K562 (cell line): ENCODE measurements at regions not wholly inside any gene's neighbourhood (a gene's known extent, or its start where the extent isn't known, plus 50 kb on each side); places are given as distances from the start of the nearest gene placed in this dataset.

ENCODE experiments used
- ATAC-seq: fragments of 200-7000 bp; cut with Tn5 transposase; 3 replicates; pipeline ENCODE4 v1.9.1; 2020; ENCODE audit warnings: moderate library complexity
- BruUV-seq: library from RNA; stranded (reverse); fragments of 400-500 nt; replicated peaks from 2 replicates; lab custom pipeline; 2021; lab: Mats Ljungman, UMichigan
- CTCF ChIA-PET: fragments of 300-600 bp; formaldehyde crosslinking; extraction: SDS; loops from one replicate; lab custom pipeline; 2021; ENCODE audit warnings: low intra/inter-chr PET ratio; lab: Yijun Ruan, JAX
- POLR2A ChIA-PET: fragments of 300-600, 350-650 bp; sonication (Branson Sonifier 250); formaldehyde crosslinking; extraction: SDS; loops from one replicate; lab custom pipeline; 2021; ENCODE audit warnings: antibody characterized with exemption, inconsistent platforms; lab: Yijun Ruan, JAX
- DNase-seq, 4 experiments: peaks; one replicate each; pipeline versions ENCODE4 v3.0.0 to v3.0.0-alpha.2; 2011 to 2018; ENCODE audit warnings: low spot score in 3 of 4, mixed read lengths in 3 of 4; ENCODE audit errors: extremely low read depth in 1 of 4
- FAIRE-seq: peaks from 2 replicates; lab custom pipeline; 2011; peaks lifted over from hg19 to GRCh38; lab: Jason Lieb, UNC
- H2AFZ ChIP-seq: 2 replicates; pipeline ENCODE4 v1.6.0; 2011; ENCODE audit warnings: low read depth, low read length, control low read depth, inconsistent platforms
- H3K27ac ChIP-seq: fragments of 200-600 bp; 3 replicates; pipeline ENCODE4 v1.8.0; 2011; ENCODE audit warnings: low read depth, mild to moderate bottlenecking, control low read depth, inconsistent platforms, low read length, moderate library complexity, mixed read lengths; ENCODE audit errors: extremely low read depth
- H3K27me3 ChIP-seq, 2 experiments: fragments of 300-600 bp in 1 of 2; 2 replicates in 1 of 2; 3 replicates in 1 of 2; pipeline versions ENCODE4 v1.6.0 to v1.8.0; 2011; ENCODE audit warnings: inconsistent platforms in 2 of 2, low read length in 2 of 2, mild to moderate bottlenecking in 1 of 2, mixed read lengths in 1 of 2, moderate library complexity in 1 of 2; ENCODE audit not compliant: control insufficient read depth in 2 of 2, insufficient read depth in 2 of 2
- H3K36me3 ChIP-seq: fragments of 300-600 bp; 3 replicates; pipeline ENCODE4 v1.8.0; 2011; ENCODE audit warnings: mild to moderate bottlenecking, low read length, inconsistent platforms; ENCODE audit not compliant: control insufficient read depth, insufficient read depth
- H3K4me1 ChIP-seq, 2 experiments: fragments of 200-600 bp in 1 of 2; replicated peaks in 1 of 2; 2 replicates in 1 of 2; 3 replicates in 1 of 2; pipeline versions ENCODE4 v1.5.1 to v1.8.0; 2011; ENCODE audit warnings: inconsistent platforms in 2 of 2, low read length in 2 of 2, mild to moderate bottlenecking in 1 of 2, mixed read lengths in 1 of 2, moderate library complexity in 1 of 2; ENCODE audit not compliant: control insufficient read depth in 2 of 2, insufficient read depth in 2 of 2
- H3K4me2 ChIP-seq: 2 replicates; pipeline ENCODE4 v1.6.1; 2011; ENCODE audit warnings: low read length, control low read depth, inconsistent platforms, mixed read lengths; ENCODE audit not compliant: insufficient read depth
- H3K4me3 ChIP-seq: fragments of 200-600 bp; sonication (generic), shearing (Covaris generic); 2 replicates; pipeline ENCODE4 v1.5.1; 2016; ENCODE audit warnings: control low read depth, inconsistent platforms
- H3K79me2 ChIP-seq: fragments of 200-600 bp; 3 replicates; pipeline ENCODE4 v1.8.0; 2011; ENCODE audit warnings: low read length, inconsistent platforms; ENCODE audit not compliant: control insufficient read depth, insufficient read depth
- H3K9ac ChIP-seq, 2 experiments: 2 replicates each; pipeline versions ENCODE4 v1.6.0 to v1.6.1; 2011; ENCODE audit warnings: low read depth in 2 of 2, low read length in 2 of 2, control low read depth in 1 of 2, inconsistent platforms in 1 of 2, mild to moderate bottlenecking in 1 of 2, mixed read lengths in 1 of 2; ENCODE audit not compliant: insufficient read depth in 1 of 2
- H3K9me1 ChIP-seq: one replicate; pipeline ENCODE4 v1.6.0; 2011; ENCODE audit warnings: inconsistent platforms, mild to moderate bottlenecking, low read length, moderate library complexity; ENCODE audit not compliant: control insufficient read depth, insufficient read depth
- H3K9me3 ChIP-seq: replicated peaks from 2 replicates; pipeline ENCODE4 v1.5.1; 2011; ENCODE audit warnings: low read depth, low read length, inconsistent platforms; ENCODE audit not compliant: control insufficient read depth, insufficient read depth
- H4K20me1 ChIP-seq: replicated peaks from 2 replicates; pipeline ENCODE4 v1.6.1; 2011; ENCODE audit warnings: low read length, inconsistent platforms, mixed read lengths; ENCODE audit not compliant: control insufficient read depth, insufficient read depth
- CSDE1 ChIP-seq, 2 experiments: fragments of 450-650 bp; IDR thresholded peaks; 2 replicates each; pipeline ENCODE4 v1.6.1; 2016; ENCODE audit warnings: mild to moderate bottlenecking in 1 of 2
- EHMT2 ChIP-seq: fragments of 450-650 bp; IDR thresholded peaks from 2 replicates; pipeline ENCODE4 v1.6.1; 2018; ENCODE audit warnings: antibody characterized with exemption
- ETS1 ChIP-seq: conservative IDR thresholded peaks from 2 replicates; pipeline ENCODE4 v1.6.1; 2011; ENCODE audit warnings: low read depth, mild to moderate bottlenecking, low read length; ENCODE audit not compliant: control insufficient read depth
- FOXA1 ChIP-seq: fragments of 450-650 bp; IDR thresholded peaks from 2 replicates; pipeline ENCODE4 v1.6.1; 2016; ENCODE audit warnings: mild to moderate bottlenecking, borderline replicate concordance
- MCM5 ChIP-seq: fragments of 450-650 bp; IDR thresholded peaks from 2 replicates; pipeline ENCODE4 v1.6.1; 2016; ENCODE audit warnings: low read depth
- THRB ChIP-seq: fragments of 450-650 bp; formaldehyde crosslinking; conservative IDR thresholded peaks from 2 replicates; pipeline ENCODE4 v1.4.0; 2022; ENCODE audit warnings: mild to moderate bottlenecking, missing genetic modification characterization
- TRIM24 ChIP-seq, 2 experiments: fragments of 450-650 bp; IDR thresholded peaks; 2 replicates each; pipeline ENCODE4 v1.6.1; 2016
- TRIM28 ChIP-seq: fragments of 450-650 bp; IDR thresholded peaks from 2 replicates; pipeline ENCODE4 v1.6.1; 2017
- ZC3H8 ChIP-seq: fragments of 450-650 bp; IDR thresholded peaks from 2 replicates; pipeline ENCODE4 v1.6.1; 2017
- ZNF699 ChIP-seq: fragments of 250-450 bp; sonication (Bioruptor Pico); IDR thresholded peaks from 2 replicates; pipeline ENCODE4 v1.8.0; 2021; ENCODE audit warnings: mild to moderate bottlenecking, moderate library complexity; ENCODE audit not compliant: insufficient replicate concordance
- WGBS: fragments of 100-300 bp; shearing (Covaris generic); methylation state at CpG from one replicate; pipeline ENCODE4 v1.1.6; 2016; ENCODE audit warnings: low coverage, mixed read lengths; ENCODE audit not compliant: insufficient coverage; ENCODE audit errors: missing lambda C conversion rate; 5-methylcytosine and 5-hydroxymethylcytosine counted together
- in situ Hi-C: fragments of 300-500 bp; cut with MboI; formaldehyde crosslinking; loops from 4 replicates; pipeline ENCODE4 v1.15.0; 2018; ENCODE audit warnings: inconsistent platforms, mixed read lengths
- intact Hi-C: fragments of 100-400 bp; cut with micrococcal nuclease; formaldehyde crosslinking; loops from 2 replicates; pipeline ENCODE4 v1.14.2; 2022

DNA sequence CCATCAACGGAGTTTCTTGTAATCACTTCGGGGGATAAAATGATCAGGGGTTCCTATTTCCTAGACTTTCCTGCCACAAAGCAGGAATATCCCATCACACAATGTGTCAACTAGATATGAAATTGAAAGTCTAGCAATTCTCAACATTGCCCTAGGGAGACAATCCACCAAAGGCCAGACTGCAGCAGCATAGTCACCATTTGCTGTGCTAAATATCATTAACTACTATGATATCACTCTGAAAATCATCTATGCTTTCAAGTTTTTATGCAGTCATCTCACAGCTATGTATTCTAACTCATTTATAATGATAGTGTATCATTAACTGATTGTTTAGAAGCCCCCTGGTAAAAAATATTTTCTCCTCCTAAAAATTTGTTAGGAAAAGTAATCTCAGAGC lies 342.6 kb upstream of the CDH6 start:
- DNase-seq (no peak), FAIRE-seq (no peak), ATAC-seq (no peak)
- Histone ChIP-seq H3K36me3 (no peaks in the 10 kb centered on the region), H3K27me3 (no peaks in the 10 kb centered on the region), H3K9me3 (no peaks in the 10 kb centered on the region), H3K9ac (no peak overlapping the region), H3K79me2 (no peaks in the 10 kb centered on the region), H3K9me1 (no peaks in the 10 kb centered on the region), H3K4me3 (no peak overlapping the region), H3K4me1 (no peaks in the 10 kb centered on the region), H3K4me2 (no peak overlapping the region), H4K20me1 (no peaks in the 10 kb centered on the region), H3K27ac (no peak overlapping the region), H2AFZ (no peak overlapping the region)
- ChIA-PET CTCF (no interaction called here), POLR2A (no interaction called here)
- WGBS: 3% methylated on average over 2 of the region's 2 CpGs
- intact Hi-C loops: no loop called here
- no TSS peak for BruUV-seq
- TF ChIP-seq MCM5 (no peak), FOXA1 (no peak), ETS1 (no peak), TRIM24 (IDR thresholded peaks at IDR 0.05) (no peak), ZC3H8 (no peak), TRIM28 (no peak), ZNF699 (CRISPR knock-in tag) (no peak), CSDE1 (IDR thresholded peaks at IDR 0.05) (no peak), EHMT2 (no peak), THRB (CRISPR knock-in tag) (no peak)
- in situ Hi-C loops: no loop called here
